Skin of body (tissue), 1 donor: ENCODE measurements at regions not wholly inside any gene's neighbourhood (a gene's known extent, or its start where the extent isn't known, plus 50 kb on each side); places are given as distances from the start of the nearest gene placed in this dataset.
"Not testable (repeated sequence)": the region's sequence is repeated elsewhere in the genome, so short reads cannot be mapped to it uniquely, and the experiment has no call there.

Source experiments
- DNase-seq: peaks from one replicate; lab custom pipeline; 2025; lab: John Stamatoyannopoulos, UW

- DNase-seq = no peak
Measured at GRCh38 chr9:90046317-90046861, 441.6 kb downstream of the GADD45G start.

- no peak for DNase-seq
Measured at GRCh38 chr9:90047828-90048227, 443.0 kb downstream of the GADD45G start.

GRCh38 chr9:90052366-90052765 is 447.6 kb downstream of the GADD45G start:
- DNase-seq = no peak

- no peak for DNase-seq
Measured at GRCh38 chr9:90053027-90053426, 448.2 kb downstream of the GADD45G start.

- no peak for DNase-seq
Measured at GRCh38 chr9:90054810-90055209, 450.0 kb downstream of the GADD45G start.

- no peak for DNase-seq
Measured at GRCh38 chr9:90055226-90055625, 450.4 kb downstream of the GADD45G start.

GRCh38 chr9:90057361-90057760 is 452.5 kb downstream of the GADD45G start:
- no peak for DNase-seq

- no peak for DNase-seq
Measured at GRCh38 chr9:90058182-90058763, 453.5 kb downstream of the GADD45G start.

- no peak for DNase-seq
Measured at GRCh38 chr9:90059436-90059835, 454.6 kb downstream of the GADD45G start.

GRCh38 chr9:90060256-90060655 is 455.4 kb downstream of the GADD45G start:
- no peak for DNase-seq

GRCh38 chr9:90061187-90061586 is 456.4 kb downstream of the GADD45G start:
- DNase-seq = no peak

- DNase-seq = no peak
Measured at GRCh38 chr9:90062982-90063381, 458.2 kb downstream of the GADD45G start.

GRCh38 chr9:90064248-90064647 is 459.4 kb downstream of the GADD45G start:
- no peak for DNase-seq

- DNase-seq = no peak
Measured at GRCh38 chr9:90064971-90065370, 460.2 kb downstream of the GADD45G start.

GRCh38 chr9:90065851-90066250 is 461.0 kb downstream of the GADD45G start:
- DNase-seq = no peak

GRCh38 chr9:90069085-90069484 is 464.3 kb downstream of the GADD45G start:
- DNase-seq = no peak

GRCh38 chr9:90070056-90070455 is 465.2 kb downstream of the GADD45G start:
- DNase-seq = no peak

- DNase-seq = no peak
Measured at GRCh38 chr9:90070469-90070868, 465.7 kb downstream of the GADD45G start.

- DNase-seq = no peak
Measured at GRCh38 chr9:90070931-90071660, 466.3 kb downstream of the GADD45G start.

- DNase-seq = no peak
Measured at GRCh38 chr9:90073186-90073945, 468.6 kb downstream of the GADD45G start.

- DNase-seq = no peak
Measured at GRCh38 chr9:90074316-90074962, 469.6 kb downstream of the GADD45G start.

- not testable (repeated sequence) for DNase-seq
Measured at GRCh38 chr9:90077598-90077997, 472.8 kb downstream of the GADD45G start.
